Islet precursor cell (in vitro differentiated cells): ENCODE measurements at regions not wholly inside any gene's neighbourhood (a gene's known extent, or its start where the extent isn't known, plus 50 kb on each side); places are given as distances from the start of the nearest gene placed in this dataset.

Experiments
- DNase-seq: peaks from one replicate; pipeline ENCODE4 v3.0.0-alpha.2; 2018

GRCh38 chr22:27405672-27406388 lies 395.7 kb downstream of the MN1 start:
- DNase-seq, result peak; percentile 79

- peak; percentile 68 for DNase-seq
Measured at GRCh38 chr22:27406389-27406861, 395.1 kb downstream of the MN1 start.

- no peak for DNase-seq
Measured at GRCh38 chr22:27407369-27407985, 394.1 kb downstream of the MN1 start.

- no peak for DNase-seq
Measured at GRCh38 chr22:27408068-27408467, 393.5 kb downstream of the MN1 start.

GRCh38 chr22:27409299-27409698 lies 392.3 kb downstream of the MN1 start:
- no peak for DNase-seq

- no peak for DNase-seq
Measured at GRCh38 chr22:27412866-27413445, 388.6 kb downstream of the MN1 start.

- DNase-seq, result no peak
Measured at GRCh38 chr22:27413702-27414101, 387.9 kb downstream of the MN1 start.

GRCh38 chr22:27416511-27417420 lies 384.8 kb downstream of the MN1 start:
- no peak for DNase-seq

GRCh38 chr22:27417421-27417814 lies 384.1 kb downstream of the MN1 start:
- DNase-seq, result no peak

- no peak for DNase-seq
Measured at GRCh38 chr22:27418261-27418660, 383.3 kb downstream of the MN1 start.

GRCh38 chr22:27419473-27419872 lies 382.1 kb downstream of the MN1 start:
- no peak for DNase-seq

- no peak for DNase-seq
Measured at GRCh38 chr22:27420195-27420816, 381.2 kb downstream of the MN1 start.

- DNase-seq, result no peak
Measured at GRCh38 chr22:27420817-27421361, 380.7 kb downstream of the MN1 start.

- no peak for DNase-seq
Measured at GRCh38 chr22:27422442-27422841, 379.1 kb downstream of the MN1 start.

- DNase-seq, result no peak
Measured at GRCh38 chr22:27424319-27424718, 377.2 kb downstream of the MN1 start.

GRCh38 chr22:27429476-27429875 lies 372.1 kb downstream of the MN1 start:
- DNase-seq, result no peak

- DNase-seq, result peak; percentile 87
Measured at GRCh38 chr22:27431081-27431480, 370.5 kb downstream of the MN1 start.

GRCh38 chr22:27431896-27432295 lies 369.7 kb downstream of the MN1 start:
- DNase-seq, result no peak

- no peak for DNase-seq
Measured at GRCh38 chr22:27433099-27433498, 368.5 kb downstream of the MN1 start.

- peak; percentile 71 for DNase-seq
Measured at GRCh38 chr22:27433585-27434190, 367.9 kb downstream of the MN1 start.

GRCh38 chr22:27434898-27435297 lies 366.7 kb downstream of the MN1 start:
- no peak for DNase-seq
